Activated CD4-positive, alpha-beta T cell treated with anti-CD3 and anti-CD28 coated beads, Interleukin-2, amount 10 ng/mL, durations not matched to agents 24 days and 14 days (primary cell): ENCODE measurements at regions not wholly inside any gene's neighbourhood (a gene's known extent, or its start where the extent isn't known, plus 50 kb on each side); places are given as distances from the start of the nearest gene placed in this dataset.

ENCODE experiments used
- DNase-seq: peaks from one replicate; pipeline ENCODE4 v3.0.0; 2022
- H3K27ac Mint-ChIP-seq: one replicate; pipeline ENCODE4 v1.8.0; 2022; ENCODE audit warnings: mild to moderate bottlenecking, mixed read lengths
- H3K27me3 Mint-ChIP-seq: one replicate; pipeline ENCODE4 v1.8.0; 2022; ENCODE audit warnings: mixed read lengths
- H3K36me3 Mint-ChIP-seq: one replicate; pipeline ENCODE4 v1.8.0; 2022; ENCODE audit warnings: low read depth, mild to moderate bottlenecking, mixed read lengths
- H3K4me1 Mint-ChIP-seq: one replicate; pipeline ENCODE4 v1.8.0; 2021; ENCODE audit warnings: mixed read lengths
- H3K4me3 Mint-ChIP-seq: one replicate; pipeline ENCODE4 v1.8.0; 2022; ENCODE audit warnings: mild to moderate bottlenecking, moderate library complexity, mixed read lengths
- H3K9me3 Mint-ChIP-seq: one replicate; pipeline ENCODE4 v1.8.0; 2021; ENCODE audit warnings: mixed read lengths
- intact Hi-C: fragments of 100-400 bp; cut with micrococcal nuclease; formaldehyde crosslinking; loops from one replicate; pipeline ENCODE4 v1.15.1; 2023

- intact Hi-C loops: no loop called here
- Mint-ChIP-seq H3K36me3 (no peaks in the 10 kb centered on the region), H3K4me3 (no peak overlapping the region), H3K4me1 (no peaks in the 10 kb centered on the region), H3K27me3 (no peaks in the 10 kb centered on the region), H3K9me3 (peaks cover 4% of the 10 kb centered on the region), H3K27ac (no peak overlapping the region)
- DNase-seq: no peak
Observed at GRCh38 chr7:21185653-21186265, 242.1 kb upstream of the SP4 start.

- Mint-ChIP-seq H3K4me1 (peaks cover 3% of the 10 kb centered on the region), H3K4me3 (no peak overlapping the region), H3K27me3 (no peaks in the 10 kb centered on the region), H3K27ac (no peak overlapping the region), H3K9me3 (no peaks in the 10 kb centered on the region), H3K36me3 (no peaks in the 10 kb centered on the region)
- intact Hi-C loops: no loop called here
- DNase-seq: no peak
Observed at GRCh38 chr7:21191321-21192073, 236.4 kb upstream of the SP4 start.

GRCh38 chr7:21192657-21193056 is 235.2 kb upstream of the SP4 start:
- no peak for DNase-seq
- no peak overlapping the region for H3K27ac Mint-ChIP-seq
- no peaks in the 10 kb centered on the region for H3K36me3 Mint-ChIP-seq
- H3K4me1 Mint-ChIP-seq: peaks cover 3% of the 10 kb centered on the region
- no peak overlapping the region for H3K4me3 Mint-ChIP-seq
- intact Hi-C loops: no loop called here
- H3K27me3 Mint-ChIP-seq: no peaks in the 10 kb centered on the region
- H3K9me3 Mint-ChIP-seq: peaks cover 4% of the 10 kb centered on the region

DNA sequence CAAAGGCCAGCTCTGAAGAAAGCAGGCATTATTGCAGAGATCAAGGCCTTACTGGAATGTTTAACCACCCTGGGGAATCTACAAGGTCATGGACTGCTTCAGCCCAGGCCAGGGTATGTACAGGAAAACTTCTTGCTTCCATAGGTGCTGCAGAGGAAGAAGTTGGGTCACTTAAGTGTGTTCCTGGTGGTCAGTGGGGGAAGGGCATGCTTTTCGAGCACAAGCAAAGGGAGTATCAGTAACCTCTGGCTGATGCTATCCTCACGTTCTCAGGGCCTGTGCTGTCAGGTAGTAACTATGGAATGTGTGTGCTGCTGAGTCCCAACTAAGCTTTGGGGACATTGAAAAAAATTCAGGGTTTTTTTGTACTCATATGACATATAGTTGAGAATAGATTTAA is 234.0 kb upstream of the SP4 start:
- DNase-seq: no peak
- no peaks in the 10 kb centered on the region for H3K36me3 Mint-ChIP-seq

GRCh38 chr7:21194936-21195335 is 232.9 kb upstream of the SP4 start:
- no peak for DNase-seq
- Mint-ChIP-seq H3K4me3 (no peak overlapping the region), H3K27me3 (no peaks in the 10 kb centered on the region), H3K4me1 (peaks cover 3% of the 10 kb centered on the region), H3K36me3 (no peaks in the 10 kb centered on the region), H3K27ac (no peak overlapping the region), H3K9me3 (peaks cover 4% of the 10 kb centered on the region)
- intact Hi-C loops: no loop called here

More for the DNA sequence above, 234.0 kb upstream of the SP4 start:
- intact Hi-C loops: no loop called here
- no peak overlapping the region for H3K27ac Mint-ChIP-seq
- no peaks in the 10 kb centered on the region for H3K27me3 Mint-ChIP-seq
- H3K9me3 Mint-ChIP-seq: peaks cover 4% of the 10 kb centered on the region
- H3K4me3 Mint-ChIP-seq: no peak overlapping the region
- H3K4me1 Mint-ChIP-seq: peaks cover 3% of the 10 kb centered on the region

DNA sequence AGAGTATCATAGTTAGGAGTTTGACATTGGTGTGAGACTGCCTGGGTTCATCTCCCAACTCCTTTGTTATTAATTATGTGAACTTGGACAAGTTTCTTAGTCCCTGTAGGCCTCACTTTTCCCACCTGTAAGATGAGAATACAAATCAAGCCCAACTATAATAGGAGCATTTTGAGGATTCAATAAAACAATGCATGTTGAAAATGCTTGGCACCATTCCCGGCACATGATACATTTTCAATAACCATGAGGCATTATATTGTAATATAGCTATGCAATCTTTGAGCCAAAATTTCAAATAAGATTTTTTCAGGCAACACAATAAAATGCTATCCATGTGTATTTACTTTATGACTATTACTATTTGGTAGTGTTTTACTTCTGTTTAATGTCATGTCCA is 229.0 kb upstream of the SP4 start:
- Mint-ChIP-seq H3K36me3 (no peaks in the 10 kb centered on the region), H3K4me1 (peaks cover 3% of the 10 kb centered on the region), H3K9me3 (peaks cover 4% of the 10 kb centered on the region), H3K4me3 (no peak overlapping the region), H3K27me3 (no peaks in the 10 kb centered on the region), H3K27ac (no peak overlapping the region)
- no peak for DNase-seq
- intact Hi-C loops: no loop called here

GRCh38 chr7:21200503-21200902 is 227.4 kb upstream of the SP4 start:
- no peak overlapping the region for H3K27ac Mint-ChIP-seq
- no peak for DNase-seq
- H3K4me3 Mint-ChIP-seq: no peak overlapping the region
- H3K4me1 Mint-ChIP-seq: peaks cover 3% of the 10 kb centered on the region
- H3K27me3 Mint-ChIP-seq: no peaks in the 10 kb centered on the region
- intact Hi-C loops: no loop called here
- peaks cover 4% of the 10 kb centered on the region for H3K9me3 Mint-ChIP-seq
- no peaks in the 10 kb centered on the region for H3K36me3 Mint-ChIP-seq

- Mint-ChIP-seq H3K9me3 (no peaks in the 10 kb centered on the region), H3K4me1 (no peaks in the 10 kb centered on the region), H3K27me3 (peaks cover 27% of the 10 kb centered on the region), H3K27ac (no peak overlapping the region), H3K4me3 (no peak overlapping the region), H3K36me3 (no peaks in the 10 kb centered on the region)
- DNase-seq: no peak
- intact Hi-C loops: no loop called here
Observed at GRCh38 chr7:21214657-21215056, 213.2 kb upstream of the SP4 start.

GRCh38 chr7:21215307-21215706 is 212.6 kb upstream of the SP4 start:
- Mint-ChIP-seq H3K4me1 (no peaks in the 10 kb centered on the region), H3K9me3 (no peaks in the 10 kb centered on the region), H3K27ac (no peak overlapping the region), H3K36me3 (no peaks in the 10 kb centered on the region), H3K4me3 (no peak overlapping the region), H3K27me3 (peaks cover 23% of the 10 kb centered on the region)
- intact Hi-C loops: no loop called here
- DNase-seq: no peak

GRCh38 chr7:21217365-21217764 is 210.5 kb upstream of the SP4 start:
- Mint-ChIP-seq H3K4me3 (no peak overlapping the region), H3K36me3 (no peaks in the 10 kb centered on the region), H3K27me3 (peaks cover 18% of the 10 kb centered on the region), H3K4me1 (no peaks in the 10 kb centered on the region), H3K9me3 (no peaks in the 10 kb centered on the region), H3K27ac (no peak overlapping the region)
- DNase-seq: no peak
- intact Hi-C loops: no loop called here

DNA sequence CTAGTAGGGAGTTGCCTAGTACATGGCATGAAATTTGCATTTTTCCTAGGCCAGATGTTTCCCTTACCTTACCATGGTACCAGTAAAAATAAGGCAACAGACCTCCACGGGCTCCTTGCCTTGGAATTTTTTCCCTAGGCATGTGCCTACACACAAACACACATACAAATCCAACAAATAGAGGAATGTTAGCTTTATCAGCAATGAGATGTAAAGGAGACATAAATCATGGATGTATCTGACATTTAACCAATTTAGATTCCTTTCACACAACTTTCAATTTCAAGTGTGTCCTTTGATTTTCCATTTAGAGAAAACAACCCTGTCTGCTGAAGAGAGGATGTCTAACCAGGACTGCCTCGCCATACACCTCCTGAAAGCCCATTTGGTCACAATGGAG is 209.7 kb upstream of the SP4 start:
- Mint-ChIP-seq H3K27ac (no peak overlapping the region), H3K4me3 (no peak overlapping the region), H3K9me3 (no peaks in the 10 kb centered on the region), H3K36me3 (no peaks in the 10 kb centered on the region), H3K27me3 (peaks cover 14% of the 10 kb centered on the region), H3K4me1 (no peaks in the 10 kb centered on the region)
- DNase-seq: no peak
- intact Hi-C loops: no loop called here

- Mint-ChIP-seq H3K36me3 (no peaks in the 10 kb centered on the region), H3K4me1 (no peaks in the 10 kb centered on the region), H3K27ac (no peak overlapping the region), H3K9me3 (no peaks in the 10 kb centered on the region), H3K27me3 (peaks cover 9% of the 10 kb centered on the region), H3K4me3 (no peak overlapping the region)
- intact Hi-C loops: no loop called here
- DNase-seq: no peak
Observed at GRCh38 chr7:21221130-21221529, 206.8 kb upstream of the SP4 start.

- Mint-ChIP-seq H3K27me3 (peaks cover 32% of the 10 kb centered on the region), H3K27ac (no peak overlapping the region), H3K4me3 (no peak overlapping the region), H3K36me3 (no peaks in the 10 kb centered on the region), H3K9me3 (peaks cover 1% of the 10 kb centered on the region), H3K4me1 (peaks cover 2% of the 10 kb centered on the region)
- intact Hi-C loops: no loop called here
- no peak for DNase-seq
Observed at GRCh38 chr7:21238400-21239116, 189.3 kb upstream of the SP4 start.

GRCh38 chr7:21243265-21243664 is 184.6 kb upstream of the SP4 start:
- H3K4me1 Mint-ChIP-seq: peaks cover 2% of the 10 kb centered on the region
- H3K36me3 Mint-ChIP-seq: no peaks in the 10 kb centered on the region
- DNase-seq: no peak
- H3K9me3 Mint-ChIP-seq: no peaks in the 10 kb centered on the region
- no peak overlapping the region for H3K27ac Mint-ChIP-seq
- peaks cover 43% of the 10 kb centered on the region for H3K27me3 Mint-ChIP-seq
- intact Hi-C loops: no loop called here
- no peak overlapping the region for H3K4me3 Mint-ChIP-seq
